IMR-90 (cell line): ENCODE measurements at regions not wholly inside any gene's neighbourhood (a gene's known extent, or its start where the extent isn't known, plus 50 kb on each side); places are given as distances from the start of the nearest gene placed in this dataset.

ENCODE experiments used
- ATAC-seq: fragments of 200-7000 bp; cut with Tn5 transposase; 2 replicates; pipeline ENCODE4 v1.9.1; 2020; ENCODE audit warnings: low read depth, mild to moderate bottlenecking, moderate library complexity
- BruUV-seq: library from RNA; stranded (reverse); fragments of 400-500 nt; replicated peaks from 2 replicates; lab custom pipeline; 2021; lab: Mats Ljungman, UMichigan
- CTCF ChIA-PET: fragments of 300-600 bp; formaldehyde crosslinking; extraction: SDS; loops from one replicate; lab custom pipeline; 2021; ENCODE audit warnings: antibody characterized with exemption; lab: Yijun Ruan, JAX
- POLR2A ChIA-PET: fragments of 300-600 bp; sonication (Branson Sonifier 250); formaldehyde crosslinking; loops from one replicate; lab custom pipeline; 2022; ENCODE audit warnings: antibody characterized with exemption; ENCODE audit not compliant: unreplicated experiment; lab: Charles Lee
- DNase-seq: peaks from one replicate; pipeline ENCODE4 v3.0.0; 2013
- H2AFZ ChIP-seq: replicated peaks from 2 replicates; pipeline ENCODE3; 2013; ENCODE audit warnings: low read length, mild to moderate bottlenecking; ENCODE audit not compliant: poor library complexity
- H2AK5ac ChIP-seq: 2 replicates; pipeline ENCODE4 v1.6.1; 2013; ENCODE audit warnings: low read depth, low read length, inconsistent platforms
- H2AK9ac ChIP-seq: replicated peaks from 2 replicates; pipeline ENCODE3; 2013; ENCODE audit warnings: mild to moderate bottlenecking, low read depth, low read length, moderate library complexity; ENCODE audit not compliant: poor library complexity
- H2BK120ac ChIP-seq: 2 replicates; pipeline ENCODE4 v1.6.1; 2013; ENCODE audit warnings: low read depth, low read length, inconsistent platforms
- H2BK15ac ChIP-seq: 3 replicates; pipeline ENCODE4 v1.6.1; 2013; ENCODE audit warnings: low read depth, low read length, inconsistent platforms
- H2BK20ac ChIP-seq: 2 replicates; pipeline ENCODE4 v1.6.1; 2013; ENCODE audit warnings: low read depth, mild to moderate bottlenecking, inconsistent platforms, low read length, moderate library complexity
- H2BK5ac ChIP-seq: 2 replicates; pipeline ENCODE4 v1.6.1; 2013; ENCODE audit warnings: mild to moderate bottlenecking, low read depth, low read length, inconsistent platforms; ENCODE audit not compliant: poor library complexity, severe bottlenecking
- H3K14ac ChIP-seq: replicated peaks from 2 replicates; pipeline ENCODE4 v1.6.1; 2013; ENCODE audit warnings: low read depth, low read length, inconsistent platforms
- H3K18ac ChIP-seq: 2 replicates; pipeline ENCODE4 v1.6.1; 2013; ENCODE audit warnings: low read depth, low read length, control low read depth
- H3K23ac ChIP-seq: 2 replicates; pipeline ENCODE4 v1.6.1; 2013; ENCODE audit warnings: low read depth, low read length, inconsistent platforms
- H3K27ac ChIP-seq: 2 replicates; pipeline ENCODE4 v1.5.1; 2013; ENCODE audit warnings: mild to moderate bottlenecking, control low read depth, low read length; ENCODE audit not compliant: insufficient read depth
- H3K27me3 ChIP-seq: 2 replicates; pipeline ENCODE4 v1.6.1; 2013; ENCODE audit warnings: low read length; ENCODE audit not compliant: control insufficient read depth, insufficient read depth
- H3K36me3 ChIP-seq: 2 replicates; pipeline ENCODE4 v1.6.1; 2013; ENCODE audit warnings: low read length, mixed read lengths; ENCODE audit not compliant: control insufficient read depth, insufficient read depth
- H3K4ac ChIP-seq: 2 replicates; pipeline ENCODE4 v1.6.1; 2013; ENCODE audit warnings: low read depth, low read length, inconsistent platforms
- H3K4me1 ChIP-seq: 2 replicates; pipeline ENCODE4 v1.6.1; 2013; ENCODE audit warnings: low read length, mixed read lengths; ENCODE audit not compliant: control insufficient read depth, insufficient read depth
- H3K4me2 ChIP-seq: 2 replicates; pipeline ENCODE4 v1.6.1; 2013; ENCODE audit warnings: low read depth, mild to moderate bottlenecking, control low read depth, low read length, moderate library complexity
- H3K4me3 ChIP-seq: 2 replicates; pipeline ENCODE4 v1.5.1; 2013; ENCODE audit warnings: low read depth, mild to moderate bottlenecking, control low read depth, low read length, moderate library complexity; ENCODE audit not compliant: insufficient read depth
- H3K56ac ChIP-seq: 2 replicates; pipeline ENCODE4 v1.6.1; 2013; ENCODE audit warnings: low read length, inconsistent platforms; ENCODE audit not compliant: insufficient read depth; ENCODE audit errors: extremely low read depth
- H3K79me1 ChIP-seq, 2 experiments: 2 replicates each; pipeline ENCODE4 v1.6.1; 2013; ENCODE audit warnings: low read length in 2 of 2, inconsistent platforms in 1 of 2, low read depth in 1 of 2
- H3K9ac ChIP-seq: 2 replicates; pipeline ENCODE4 v1.6.1; 2013; ENCODE audit warnings: low read depth, low read length, control low read depth
- H3K9me1 ChIP-seq: 2 replicates; pipeline ENCODE4 v1.6.1; 2013; ENCODE audit warnings: low read length, inconsistent platforms; ENCODE audit not compliant: insufficient read depth
- H3K9me3 ChIP-seq: 2 replicates; pipeline ENCODE4 v1.6.1; 2013; ENCODE audit warnings: low read length; ENCODE audit not compliant: control insufficient read depth, insufficient read depth
- H4K20me1 ChIP-seq: 2 replicates; pipeline ENCODE4 v1.6.1; 2013; ENCODE audit warnings: low read length, inconsistent platforms; ENCODE audit not compliant: insufficient read depth
- H4K5ac ChIP-seq: 2 replicates; pipeline ENCODE4 v1.6.1; 2013; ENCODE audit warnings: mild to moderate bottlenecking, low read depth, low read length, control low read depth
- H4K8ac ChIP-seq, 2 experiments: 2 replicates each; pipeline ENCODE4 v1.6.1; 2013; ENCODE audit warnings: low read depth in 2 of 2, low read length in 2 of 2, control low read depth in 1 of 2, inconsistent platforms in 1 of 2
- H4K91ac ChIP-seq: 2 replicates; pipeline ENCODE4 v1.6.1; 2013; ENCODE audit warnings: low read depth, low read length, inconsistent platforms; ENCODE audit not compliant: insufficient read depth
- BHLHE40 ChIP-seq: fragments of 150-350 bp; IDR thresholded peaks from 2 replicates; pipeline ENCODE4 v1.6.1; 2016; ENCODE audit warnings: mild to moderate bottlenecking, low read depth, low read length
- CHD1 ChIP-seq: IDR thresholded peaks from 2 replicates; pipeline ENCODE4 v1.6.1; 2012; ENCODE audit warnings: low read depth, low read length, improper control_type of control experiment
- FOS ChIP-seq: fragments of 150-350 bp; IDR thresholded peaks from 2 replicates; pipeline ENCODE4 v1.6.1; 2016; ENCODE audit warnings: low read depth, low read length
- MAZ ChIP-seq: IDR thresholded peaks from 2 replicates; pipeline ENCODE4 v1.6.1; 2012; ENCODE audit warnings: low read depth, mild to moderate bottlenecking, low read length, improper control_type of control experiment, moderate library complexity, borderline replicate concordance
- MXI1 ChIP-seq: IDR thresholded peaks from 2 replicates; pipeline ENCODE4 v1.6.1; 2012; ENCODE audit warnings: low read depth, mild to moderate bottlenecking, low read length, moderate library complexity, borderline replicate concordance
- NFE2L2 ChIP-seq: fragments of 150-350 bp; IDR thresholded peaks from 2 replicates; pipeline ENCODE4 v1.6.1; 2016; ENCODE audit warnings: low read depth, mild to moderate bottlenecking, low read length
- POLR2A ChIP-seq: IDR thresholded peaks from 2 replicates; pipeline ENCODE4 v1.6.1; 2012; ENCODE audit warnings: mild to moderate bottlenecking, low read depth, low read length
- RAD21 ChIP-seq: IDR thresholded peaks from 2 replicates; pipeline ENCODE4 v1.6.1; 2012; ENCODE audit warnings: low read length, improper control_type of control experiment
- RCOR1 ChIP-seq: IDR thresholded peaks from 2 replicates; pipeline ENCODE4 v1.6.1; 2012; ENCODE audit warnings: mild to moderate bottlenecking, low read length, improper control_type of control experiment; ENCODE audit not compliant: insufficient replicate concordance
- RFX5 ChIP-seq: IDR thresholded peaks from 2 replicates; pipeline ENCODE4 v1.8.0; 2012; ENCODE audit warnings: low read depth, mild to moderate bottlenecking, low read length, moderate library complexity
- USF2 ChIP-seq: fragments of 150-350 bp; IDR thresholded peaks from 2 replicates; pipeline ENCODE4 v1.6.1; 2017; ENCODE audit warnings: mild to moderate bottlenecking, antibody characterized with exemption, low read length, low read depth
- WGBS, 2 experiments: methylation state at CpG; one replicate each; pipeline versions ENCODE4 v1.1.5 to v1.1.7; 2013; ENCODE audit warnings: missing lambda C conversion rate in 2 of 2; ENCODE audit not compliant: insufficient read length in 1 of 2; ENCODE audit errors: extremely low coverage in 2 of 2; 5-methylcytosine and 5-hydroxymethylcytosine counted together
- dilution Hi-C: fragments of 300-500 bp; cut with HindIII; formaldehyde crosslinking; loops from one replicate; pipeline ENCODE4 v1.14.3; 2018; ENCODE audit warnings: low sequenced_read_pairs; ENCODE audit not compliant: unreplicated experiment
- in situ Hi-C: fragments of 300-500 bp; cut with MboI; formaldehyde crosslinking; loops from 3 replicates; pipeline ENCODE4 v1.14.3; 2019; ENCODE audit warnings: low sequenced_read_pairs, inconsistent platforms, mixed read lengths
- intact Hi-C: fragments of 100-400 bp; cut with micrococcal nuclease; formaldehyde crosslinking; loops from 2 replicates; pipeline ENCODE4 v1.10.0; 2022

- H4K20me1 ChIP-seq = no peaks in the 10 kb centered on the region
- no peak overlapping the region for H3K4me2 ChIP-seq
- no peak overlapping the region for H4K91ac ChIP-seq
- no peak overlapping the region for H2AK5ac ChIP-seq
- H3K56ac ChIP-seq = no peak overlapping the region
- CTCF ChIA-PET = no interaction called here
- DNase-seq (no peak), ATAC-seq (no peak)
- H3K9ac ChIP-seq = no peak overlapping the region
- POLR2A ChIA-PET = no interaction called here
- no peaks in the 10 kb centered on the region for H3K4me1 ChIP-seq
- no peaks in the 10 kb centered on the region for H3K36me3 ChIP-seq
- no peak overlapping the region for H3K27ac ChIP-seq
- no peak overlapping the region for H2AK9ac ChIP-seq
- no CpG with 5 or more reads among the region's 4 CpGs for WGBS, 2 experiments
- intact Hi-C loops (no loop called here), dilution Hi-C loops (no loop called here), in situ Hi-C loops (no loop called here)
- no peak overlapping the region for H2BK120ac ChIP-seq
- H3K14ac ChIP-seq = no peak overlapping the region
- no peak overlapping the region for H2AFZ ChIP-seq
- no peak overlapping the region for H4K8ac ChIP-seq
- no peak overlapping the region for H2BK5ac ChIP-seq
- no peak overlapping the region for H4K5ac ChIP-seq
- H2BK15ac ChIP-seq = no peak overlapping the region
- H3K23ac ChIP-seq = no peak overlapping the region
- no peak overlapping the region for H3K4ac ChIP-seq
- H3K79me1 ChIP-seq = no peaks in the 10 kb centered on the region
- H3K18ac ChIP-seq = no peak overlapping the region
- no peak overlapping the region for H3K4me3 ChIP-seq
- H3K27me3 ChIP-seq = no peaks in the 10 kb centered on the region
- TF ChIP-seq FOS (no peak), MAZ (no peak), RCOR1 (no peak), USF2 (no peak), NFE2L2 (no peak), MXI1 (no peak), RAD21 (no peak), CHD1 (no peak), RFX5 (no peak), BHLHE40 (no peak), POLR2A (no peak)
- no peak overlapping the region for H2BK20ac ChIP-seq
- H3K9me1 ChIP-seq = no peaks in the 10 kb centered on the region
- H3K9me3 ChIP-seq = peaks cover 24% of the 10 kb centered on the region
- BruUV-seq = no TSS peak
These were observed 518.8 kb downstream of the IRX1 start for GRCh38 chr5:4114452-4114851.
